ENCODE measurements at regions not wholly inside any gene's neighbourhood (a gene's known extent, or its start where the extent isn't known, plus 50 kb on each side); places are given as distances from the start of the nearest gene placed in this dataset.
A peak's percentile ranks its signal among the peaks of the same experiment; 100 is the strongest.

- no peaks in the 10 kb centered on the region for H3K36me3 ChIP-seq (ENCODE audit: insufficient read depth)
- H3K79me2 ChIP-seq (ENCODE audit: insufficient read depth, low read depth) = no peaks in the 10 kb centered on the region
- no peaks in the 10 kb centered on the region for H4K20me1 ChIP-seq (ENCODE audit: insufficient read depth)
- H3K9ac ChIP-seq = no peak overlapping the region
- peaks cover 6% of the 10 kb centered on the region for H3K4me1 ChIP-seq (ENCODE audit: low read depth, poor library complexity, severe bottlenecking)
- H3K27ac ChIP-seq = no peak overlapping the region
- no peak overlapping the region for H3K4me3 ChIP-seq (IDR thresholded peaks at IDR 0.05; ENCODE audit: insufficient read depth, low read depth, low read length)
- TF ChIP-seq, protein P1, sequence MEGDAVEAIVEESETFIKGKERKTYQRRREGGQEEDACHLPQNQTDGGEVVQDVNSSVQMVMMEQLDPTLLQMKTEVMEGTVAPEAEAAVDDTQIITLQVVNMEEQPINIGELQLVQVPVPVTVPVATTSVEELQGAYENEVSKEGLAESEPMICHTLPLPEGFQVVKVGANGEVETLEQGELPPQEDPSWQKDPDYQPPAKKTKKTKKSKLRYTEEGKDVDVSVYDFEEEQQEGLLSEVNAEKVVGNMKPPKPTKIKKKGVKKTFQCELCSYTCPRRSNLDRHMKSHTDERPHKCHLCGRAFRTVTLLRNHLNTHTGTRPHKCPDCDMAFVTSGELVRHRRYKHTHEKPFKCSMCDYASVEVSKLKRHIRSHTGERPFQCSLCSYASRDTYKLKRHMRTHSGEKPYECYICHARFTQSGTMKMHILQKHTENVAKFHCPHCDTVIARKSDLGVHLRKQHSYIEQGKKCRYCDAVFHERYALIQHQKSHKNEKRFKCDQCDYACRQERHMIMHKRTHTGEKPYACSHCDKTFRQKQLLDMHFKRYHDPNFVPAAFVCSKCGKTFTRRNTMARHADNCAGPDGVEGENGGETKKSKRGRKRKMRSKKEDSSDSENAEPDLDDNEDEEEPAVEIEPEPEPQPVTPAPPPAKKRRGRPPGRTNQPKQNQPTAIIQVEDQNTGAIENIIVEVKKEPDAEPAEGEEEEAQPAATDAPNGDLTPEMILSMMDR (conservative IDR thresholded peaks at IDR 0.05; ENCODE audit: low read depth, low read length) = no peak
- H3K4me2 ChIP-seq = no peak overlapping the region
- H3K27me3 ChIP-seq (ENCODE audit: insufficient read depth, low read depth) = no peaks in the 10 kb centered on the region
- no peak overlapping the region for H2AFZ ChIP-seq (ENCODE audit: low read depth)
Measured at GRCh38 chr7:132683896-132684690, 107.8 kb upstream of the PLXNA4 start.

DNA sequence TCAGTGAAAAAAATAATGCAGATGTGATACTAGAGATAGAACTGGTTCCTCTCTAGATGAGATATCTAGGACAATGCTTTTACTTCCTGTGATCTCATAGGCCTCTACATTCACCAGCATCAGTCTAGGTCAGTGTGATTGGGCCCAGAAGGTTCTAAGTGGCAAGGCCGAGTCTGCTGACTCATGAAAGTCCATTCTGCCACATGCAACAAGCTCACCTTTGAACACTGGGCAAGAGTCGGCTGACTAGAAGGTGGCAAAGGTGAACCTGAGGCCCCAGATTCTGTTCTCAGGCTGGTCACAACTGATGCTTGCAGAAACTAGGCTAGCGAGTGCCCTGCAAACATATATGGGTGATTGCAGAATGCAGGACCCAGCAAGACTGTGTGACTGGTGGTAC is 105.7 kb upstream of the PLXNA4 start:
- Histone ChIP-seq H3K79me2 (ENCODE audit: insufficient read depth, low read depth) (no peaks in the 10 kb centered on the region), H4K20me1 (ENCODE audit: insufficient read depth) (no peaks in the 10 kb centered on the region), H3K27ac (no peak overlapping the region), H3K4me2 (no peak overlapping the region), H3K4me3 (IDR thresholded peaks at IDR 0.05; ENCODE audit: insufficient read depth, low read depth, low read length) (no peak overlapping the region), H2AFZ (ENCODE audit: low read depth) (no peak overlapping the region), H3K36me3 (ENCODE audit: insufficient read depth) (no peaks in the 10 kb centered on the region), H3K27me3 (ENCODE audit: insufficient read depth, low read depth) (no peaks in the 10 kb centered on the region), H3K4me1 (ENCODE audit: low read depth, poor library complexity, severe bottlenecking) (peaks cover 6% of the 10 kb centered on the region), H3K9ac (no peak overlapping the region)
- TF ChIP-seq, protein P1 (conservative IDR thresholded peaks at IDR 0.05; ENCODE audit: low read depth, low read length) = no peak

- Histone ChIP-seq H3K36me3 (ENCODE audit: insufficient read depth) (no peaks in the 10 kb centered on the region), H3K9ac (no peak overlapping the region), H4K20me1 (ENCODE audit: insufficient read depth) (no peaks in the 10 kb centered on the region), H3K4me1 (ENCODE audit: low read depth, poor library complexity, severe bottlenecking) (peaks cover 6% of the 10 kb centered on the region), H3K4me3 (IDR thresholded peaks at IDR 0.05; ENCODE audit: insufficient read depth, low read depth, low read length) (no peak overlapping the region), H3K79me2 (ENCODE audit: insufficient read depth, low read depth) (no peaks in the 10 kb centered on the region), H3K27ac (no peak overlapping the region), H3K27me3 (ENCODE audit: insufficient read depth, low read depth) (no peaks in the 10 kb centered on the region), H2AFZ (ENCODE audit: low read depth) (0 out of 2 replicates have a peak overlapping the region, but pooled peaks have one; percentile 13), H3K4me2 (no peak overlapping the region)
- TF ChIP-seq, protein P1 (conservative IDR thresholded peaks at IDR 0.05; ENCODE audit: low read depth, low read length) = no peak
Measured at GRCh38 chr7:132680590-132680989, 104.3 kb upstream of the PLXNA4 start.

GRCh38 chr7:132678656-132679055 is 102.4 kb upstream of the PLXNA4 start:
- TF ChIP-seq, protein P1 (conservative IDR thresholded peaks at IDR 0.05; ENCODE audit: low read depth, low read length) = no peak

More at GRCh38 chr7:132678656-132679055, 102.4 kb upstream of the PLXNA4 start:
- Histone ChIP-seq H3K27me3 (ENCODE audit: insufficient read depth, low read depth) (no peaks in the 10 kb centered on the region), H3K4me1 (ENCODE audit: low read depth, poor library complexity, severe bottlenecking) (peaks cover 6% of the 10 kb centered on the region), H4K20me1 (ENCODE audit: insufficient read depth) (no peaks in the 10 kb centered on the region), H3K27ac (no peak overlapping the region), H3K79me2 (ENCODE audit: insufficient read depth, low read depth) (no peaks in the 10 kb centered on the region), H3K9ac (no peak overlapping the region), H3K36me3 (ENCODE audit: insufficient read depth) (no peaks in the 10 kb centered on the region), H3K4me2 (no peak overlapping the region), H2AFZ (ENCODE audit: low read depth) (no peak overlapping the region), H3K4me3 (IDR thresholded peaks at IDR 0.05; ENCODE audit: insufficient read depth, low read depth, low read length) (no peak overlapping the region)
